ENCODE measurements at regions not wholly inside any gene's neighbourhood (a gene's known extent, or its start where the extent isn't known, plus 50 kb on each side); places are given as distances from the start of the nearest gene placed in this dataset.

- TF ChIP-seq GATA2 (IDR thresholded peaks at IDR 0.05; ENCODE audit: low read depth, low read length) (no peak), GATA3 (IDR thresholded peaks at IDR 0.05; ENCODE audit: low read depth, low read length) (no peak)
Measured at GRCh38 chr10:130973127-130973839, 338.2 kb downstream of the TCERG1L start.

Measured in SH-SY5Y (cell line).